Spleen (tissue), 7 donors: ENCODE measurements at regions not wholly inside any gene's neighbourhood (a gene's known extent, or its start where the extent isn't known, plus 50 kb on each side); places are given as distances from the start of the nearest gene placed in this dataset.

Experiments used
- CTCF ChIP-seq, 11 experiments: fragments of 200-600 bp in 7 of 11; fragments of 450-650 bp in 4 of 11; sonication (generic) in 4 of 11; IDR thresholded peaks in 8 of 11; conservative IDR thresholded peaks in 3 of 11; 1 replicate in 7 of 11; 2 replicates in 4 of 11; pipeline versions ENCODE4 v1.4.0 to v1.8.0; 2016 to 2021; ENCODE audit warnings: antibody characterized with exemption in 11 of 11, inconsistent platforms in 4 of 11, mild to moderate bottlenecking in 1 of 11
- POLR2AphosphoS5 ChIP-seq, 3 donors: sonication (generic); formaldehyde crosslinking; IDR thresholded peaks; one replicate each; pipeline ENCODE4 v1.5.1; 2017; ENCODE audit warnings: antibody characterized with exemption in 3 of 3
- donor health status: DM: no; HTN: no; CAD: no; lungs with moderate emphysema.
- donor health status: DM: no; HTN: no; CAD: no.
- donor health status: DM: no; HTN: no; CAD: no.

DNA sequence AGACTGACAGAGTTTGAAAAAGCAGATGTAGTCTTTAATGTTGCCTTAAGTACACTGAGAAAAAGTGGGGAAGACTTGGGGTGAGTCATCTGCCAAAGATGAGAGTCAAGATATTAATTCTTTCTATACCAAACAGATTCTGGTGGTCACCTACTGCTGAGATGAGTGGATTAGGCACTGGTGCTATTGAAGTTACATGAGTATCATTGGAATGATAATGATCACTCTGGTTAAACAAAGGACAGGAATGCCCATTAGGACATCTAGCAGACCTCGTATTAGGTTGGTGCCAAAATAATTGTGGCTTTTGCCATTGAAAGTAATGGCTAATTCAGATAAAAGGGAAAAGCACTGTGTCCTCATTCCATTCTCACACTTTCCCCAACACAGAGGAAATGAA lies 1588.9 kb downstream of the KCNT2 start:
- TF ChIP-seq CTCF (IDR thresholded peaks at IDR 0.05 in 8 of 11, conservative IDR thresholded peaks at IDR 0.05 in 3 of 11) = no peak
- no peak for TF ChIP-seq POLR2AphosphoS5 (IDR thresholded peaks at IDR 0.05)
